ENCODE measurements at regions not wholly inside any gene's neighbourhood (a gene's known extent, or its start where the extent isn't known, plus 50 kb on each side); places are given as distances from the start of the nearest gene placed in this dataset.

DNA sequence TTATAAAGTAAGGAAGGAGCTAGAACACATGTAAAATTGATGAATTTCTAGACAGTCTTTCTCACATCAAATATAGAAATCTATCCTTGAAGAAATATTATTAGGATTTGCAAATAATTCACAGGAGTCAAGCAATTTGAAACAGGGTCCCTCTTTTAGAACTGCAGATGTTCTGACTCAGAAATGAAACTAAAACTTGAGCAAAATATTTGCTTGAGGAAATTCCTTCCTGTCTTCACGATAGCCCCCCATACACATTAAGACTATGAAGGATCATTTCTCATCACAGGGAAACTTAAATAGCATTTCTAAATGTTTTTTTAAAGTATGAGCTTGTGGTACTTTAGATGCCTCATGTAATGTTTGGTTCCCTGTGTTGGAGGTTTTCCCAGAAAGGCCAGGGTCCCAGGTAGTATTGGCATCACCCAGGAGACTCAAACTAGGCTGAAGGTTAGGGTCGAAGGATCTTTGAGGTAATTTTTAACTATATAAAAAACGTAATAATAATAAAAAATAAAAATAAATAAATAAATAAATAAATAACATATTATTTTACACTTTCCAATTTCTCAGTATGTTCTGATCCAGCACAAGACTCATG lies 144.0 kb upstream of the TBX18 start:
- TF ChIP-seq SUZ12 (IDR thresholded peaks at IDR 0.05) = no peak
- no peak for TF ChIP-seq HDGF (IDR thresholded peaks at IDR 0.05; ENCODE audit: borderline replicate concordance)

Measured in HEK293T (cell line).